Activated naive CD8-positive, alpha-beta T cell treated with anti-CD3 and anti-CD28 coated beads, Interleukin-2, amount 10 ng/mL, durations not matched to agents 7 days and 5 days (primary cell): ENCODE measurements at regions not wholly inside any gene's neighbourhood (a gene's known extent, or its start where the extent isn't known, plus 50 kb on each side); places are given as distances from the start of the nearest gene placed in this dataset.
"Not testable (repeated sequence)": the region's sequence is repeated elsewhere in the genome, so short reads cannot be mapped to it uniquely, and the experiment has no call there.

Experiments
- ATAC-seq: fragments of 150-1000 bp; cut with Tn5 transposase; one replicate; pipeline ENCODE4 v1.10.0; 2021; ENCODE audit warnings: low read depth, moderate library complexity
- POLR2A ChIA-PET: fragments of 350-600 bp; sonication (Branson Sonifier 250); formaldehyde crosslinking; loops from one replicate; lab custom pipeline; 2021; ENCODE audit warnings: antibody characterized with exemption; lab: Charles Lee
- DNase-seq: peaks from one replicate; pipeline ENCODE4 v3.0.0; 2021
- H3K27ac Mint-ChIP-seq: one replicate; pipeline ENCODE4 v1.8.0; 2022; ENCODE audit warnings: mild to moderate bottlenecking, mixed read lengths
- H3K27me3 Mint-ChIP-seq: one replicate; pipeline ENCODE4 v1.8.0; 2022; ENCODE audit warnings: mild to moderate bottlenecking, moderate library complexity, mixed read lengths
- H3K36me3 Mint-ChIP-seq: one replicate; pipeline ENCODE4 v1.8.0; 2021; ENCODE audit warnings: mild to moderate bottlenecking, mixed read lengths
- H3K4me1 Mint-ChIP-seq: one replicate; pipeline ENCODE4 v1.8.0; 2021; ENCODE audit warnings: mixed read lengths
- H3K4me3 Mint-ChIP-seq: one replicate; pipeline ENCODE4 v1.8.0; 2022; ENCODE audit warnings: mild to moderate bottlenecking, moderate library complexity, mixed read lengths
- H3K9me3 Mint-ChIP-seq: one replicate; pipeline ENCODE4 v1.8.0; 2021; ENCODE audit warnings: mixed read lengths

DNA sequence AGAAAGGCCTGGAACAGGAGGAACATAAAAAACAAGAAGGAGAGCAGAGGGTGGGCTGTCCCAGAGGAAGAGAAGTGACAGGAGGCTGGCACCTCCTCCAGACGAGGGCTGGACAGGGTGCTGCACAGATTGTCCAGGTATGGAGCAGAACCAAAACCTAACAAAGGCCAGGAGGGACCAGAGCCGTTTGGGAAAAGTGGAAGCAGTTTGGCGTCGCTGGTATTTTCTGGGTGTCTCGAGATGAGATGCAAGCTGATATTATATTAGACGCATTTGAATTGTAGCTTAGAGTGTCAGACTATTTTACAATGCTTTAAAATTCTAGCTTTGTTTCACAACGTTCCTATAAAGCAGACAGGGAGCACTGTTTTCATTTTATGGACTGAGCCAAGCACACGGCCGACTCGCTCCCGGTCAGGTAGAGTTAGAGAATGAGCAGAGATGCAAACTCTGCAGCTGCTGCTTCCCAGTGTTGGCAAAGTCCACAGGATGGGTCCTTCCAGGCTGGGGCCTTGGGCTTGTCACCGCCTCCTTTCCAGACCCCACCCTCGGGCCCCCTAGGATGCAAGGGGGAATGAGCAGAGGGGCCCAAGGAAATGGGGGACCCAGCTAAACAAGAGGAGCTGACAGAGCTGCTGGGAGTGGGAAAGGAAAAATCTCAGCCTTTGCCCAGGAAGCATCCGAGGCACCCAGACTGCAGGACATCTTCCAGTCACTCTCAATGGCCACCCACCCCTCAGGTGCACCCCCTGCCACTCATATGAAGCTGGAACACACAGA, 60.8 kb upstream of the TMPRSS2 start:
- no peaks in the 10 kb centered on the region for H3K36me3 Mint-ChIP-seq
- ATAC-seq = no peak
- DNase-seq = no peak
- H3K27me3 Mint-ChIP-seq = peaks cover 5% of the 10 kb centered on the region
- H3K4me1 Mint-ChIP-seq = peaks cover 2% of the 10 kb centered on the region
- POLR2A ChIA-PET = no interaction called here
- peaks cover 5% of the 10 kb centered on the region for H3K9me3 Mint-ChIP-seq
- no peak overlapping the region for H3K27ac Mint-ChIP-seq
- no peak overlapping the region for H3K4me3 Mint-ChIP-seq

DNA sequence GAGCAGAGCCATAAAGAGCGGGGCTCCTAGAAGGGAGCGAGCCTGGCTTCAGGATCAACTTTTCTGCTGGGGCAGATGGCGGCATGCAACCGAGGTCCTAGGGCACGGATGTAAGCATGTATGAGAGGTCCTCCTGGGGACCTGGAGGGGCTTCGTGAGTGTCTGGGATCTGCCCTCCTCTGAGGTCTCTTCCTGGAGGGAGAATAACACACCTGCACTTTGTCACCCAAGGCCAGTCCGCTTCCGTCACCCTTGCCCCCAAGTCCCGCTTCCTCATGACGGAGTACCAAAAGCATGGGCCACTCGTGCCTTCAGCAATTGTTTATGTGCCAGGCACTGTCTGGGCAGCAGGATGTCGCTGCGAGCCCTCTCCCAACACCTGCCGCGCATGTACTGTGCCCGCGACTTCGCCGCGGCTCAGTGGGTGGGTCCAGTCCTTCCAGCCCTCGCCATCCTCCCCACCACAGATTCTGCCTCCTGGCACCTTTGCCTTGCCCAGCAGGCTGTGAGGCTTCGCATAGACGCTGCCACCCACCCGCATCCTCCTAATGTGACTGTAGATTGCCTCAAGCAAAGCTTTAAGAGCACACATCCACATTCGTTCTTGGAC, 60.0 kb upstream of the TMPRSS2 start:
- peaks cover 4% of the 10 kb centered on the region for H3K9me3 Mint-ChIP-seq
- no peak for DNase-seq
- POLR2A ChIA-PET = no interaction called here
- no peaks in the 10 kb centered on the region for H3K36me3 Mint-ChIP-seq
- H3K4me1 Mint-ChIP-seq = peaks cover 2% of the 10 kb centered on the region
- no peak for ATAC-seq
- no peak overlapping the region for H3K27ac Mint-ChIP-seq
- peaks cover 3% of the 10 kb centered on the region for H3K27me3 Mint-ChIP-seq
- no peak overlapping the region for H3K4me3 Mint-ChIP-seq

DNA sequence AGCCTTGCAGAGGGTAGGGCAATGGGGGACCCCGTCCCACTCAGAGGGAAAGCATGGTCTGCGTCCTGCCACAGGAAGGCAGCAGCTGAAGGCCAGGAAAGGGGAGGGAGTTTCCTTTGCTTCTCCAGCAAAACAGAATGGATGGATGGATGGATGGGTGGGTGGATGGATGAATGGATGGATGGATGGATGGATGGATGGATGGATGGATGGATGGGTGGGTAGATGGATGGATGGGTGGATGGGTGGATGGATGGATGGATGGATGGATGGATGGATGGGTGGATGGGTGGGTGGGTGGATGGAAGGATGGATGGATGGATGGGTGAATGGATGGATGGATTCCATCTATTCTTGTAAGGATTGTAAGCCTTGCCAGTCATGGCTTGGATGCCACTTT, 59.3 kb upstream of the TMPRSS2 start:
- DNase-seq, H3K4me1 Mint-ChIP-seq, ATAC-seq, H3K27me3 Mint-ChIP-seq, H3K27ac Mint-ChIP-seq, H3K36me3 Mint-ChIP-seq, H3K4me3 Mint-ChIP-seq, POLR2A ChIA-PET, H3K9me3 Mint-ChIP-seq: not testable (repeated sequence)

GRCh38 chr21:41566500-41567014, 58.6 kb upstream of the TMPRSS2 start:
- Mint-ChIP-seq H3K4me1 (peaks cover 2% of the 10 kb centered on the region), H3K27me3 (peaks cover 3% of the 10 kb centered on the region), H3K27ac (no peak overlapping the region), H3K36me3 (no peaks in the 10 kb centered on the region), H3K9me3 (no peaks in the 10 kb centered on the region), H3K4me3 (no peak overlapping the region)
- POLR2A ChIA-PET = no interaction called here
- ATAC-seq (no peak), DNase-seq (no peak)

- Mint-ChIP-seq H3K4me3 (no peak overlapping the region), H3K9me3 (no peaks in the 10 kb centered on the region), H3K27me3 (peaks cover 3% of the 10 kb centered on the region), H3K36me3 (no peaks in the 10 kb centered on the region), H3K27ac (no peak overlapping the region), H3K4me1 (peaks cover 2% of the 10 kb centered on the region)
- DNase-seq (no peak), ATAC-seq (no peak)
- POLR2A ChIA-PET = no interaction called here
Measured at GRCh38 chr21:41565550-41565949, 57.6 kb upstream of the TMPRSS2 start.

GRCh38 chr21:41564871-41565274, 56.9 kb upstream of the TMPRSS2 start:
- no peak for DNase-seq
- POLR2A ChIA-PET = no interaction called here
- H3K4me3 Mint-ChIP-seq = no peak overlapping the region
- H3K36me3 Mint-ChIP-seq = no peaks in the 10 kb centered on the region
- peaks cover 3% of the 10 kb centered on the region for H3K27me3 Mint-ChIP-seq
- peaks cover 2% of the 10 kb centered on the region for H3K4me1 Mint-ChIP-seq
- H3K9me3 Mint-ChIP-seq = no peaks in the 10 kb centered on the region
- no peak overlapping the region for H3K27ac Mint-ChIP-seq
- ATAC-seq = no peak

DNA sequence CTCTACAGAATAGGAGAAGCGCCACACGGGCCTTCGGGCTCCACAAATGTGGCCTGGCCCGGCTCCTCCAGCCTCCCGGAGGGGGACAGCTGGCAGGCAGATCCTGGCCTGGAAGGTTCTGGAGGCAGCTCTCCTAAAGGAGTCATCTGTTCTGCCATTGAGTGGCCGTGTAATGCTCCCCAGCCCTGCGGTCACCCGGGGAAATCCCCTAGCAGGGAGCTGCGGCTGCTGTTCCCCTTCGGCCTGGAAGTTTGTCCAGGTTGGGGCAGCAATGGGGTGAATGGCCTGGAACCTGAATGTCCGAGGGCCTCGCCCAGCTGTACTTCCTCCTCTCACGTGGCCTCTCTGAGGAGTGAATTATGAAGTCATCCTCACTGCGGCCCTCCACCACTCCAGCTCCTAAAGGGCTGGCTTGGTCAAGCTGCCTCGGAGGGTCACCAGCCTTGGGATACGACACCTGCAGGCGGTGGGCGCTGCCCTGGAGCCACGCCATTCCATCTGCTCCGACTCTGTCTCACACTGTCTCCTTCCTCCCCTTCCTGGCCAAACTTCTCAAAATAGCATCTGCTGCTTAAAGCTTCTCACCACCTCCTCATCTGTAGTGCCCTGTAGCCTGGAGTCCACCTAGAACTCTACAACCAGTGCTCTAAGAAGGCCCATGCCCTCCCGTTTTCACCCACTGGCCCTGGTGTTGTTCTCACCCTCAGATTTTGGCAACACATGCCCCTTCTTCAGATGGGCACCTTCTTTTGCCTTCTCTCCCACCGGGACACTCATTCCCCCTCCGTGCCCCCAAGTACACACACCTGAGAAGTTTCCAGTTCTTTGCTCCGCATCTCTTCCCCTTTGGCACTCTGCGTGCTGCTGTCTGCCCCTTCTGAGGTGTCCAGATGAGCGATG, 54.4 kb upstream of the TMPRSS2 start:
- Mint-ChIP-seq H3K36me3 (no peaks in the 10 kb centered on the region), H3K27me3 (peaks cover 19% of the 10 kb centered on the region), H3K4me3 (no peak overlapping the region), H3K4me1 (peaks cover 2% of the 10 kb centered on the region), H3K27ac (no peak overlapping the region), H3K9me3 (no peaks in the 10 kb centered on the region)
- no peak for ATAC-seq
- DNase-seq = no peak
- POLR2A ChIA-PET = no interaction called here

- Mint-ChIP-seq H3K27ac (no peak overlapping the region), H3K36me3 (no peaks in the 10 kb centered on the region), H3K27me3 (peaks cover 22% of the 10 kb centered on the region), H3K9me3 (no peaks in the 10 kb centered on the region), H3K4me3 (no peak overlapping the region), H3K4me1 (peaks cover 2% of the 10 kb centered on the region)
- DNase-seq (no peak), ATAC-seq (no peak)
- POLR2A ChIA-PET = no interaction called here
Measured at GRCh38 chr21:41561701-41562100, 53.7 kb upstream of the TMPRSS2 start.

DNA sequence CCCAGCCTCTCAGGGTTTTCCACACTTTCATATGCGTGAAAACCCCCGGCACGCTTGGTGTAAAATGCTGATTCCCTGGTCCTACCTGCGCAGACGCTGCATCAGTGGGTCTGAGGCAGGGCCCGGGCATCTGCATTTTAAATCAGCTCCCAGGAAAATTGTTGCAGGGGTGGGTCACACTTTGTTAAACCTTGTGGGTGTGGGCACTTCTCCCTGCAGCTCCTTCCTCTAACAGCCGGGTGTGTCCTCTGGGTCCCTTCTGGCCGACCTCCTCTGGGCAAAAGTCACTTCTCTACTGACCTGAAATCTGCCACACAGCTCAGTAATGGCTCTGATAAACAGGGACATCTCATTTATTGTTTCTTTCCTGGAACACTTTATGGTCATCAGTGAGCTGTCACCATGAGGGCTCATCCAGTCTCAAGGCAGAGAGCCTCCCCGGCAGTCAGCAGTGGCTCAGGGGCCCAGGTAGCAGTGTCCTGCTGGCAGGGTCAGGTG, 52.8 kb upstream of the TMPRSS2 start:
- POLR2A ChIA-PET = no interaction called here
- Mint-ChIP-seq H3K4me1 (peaks cover 2% of the 10 kb centered on the region), H3K4me3 (no peak overlapping the region), H3K27ac (no peak overlapping the region), H3K9me3 (no peaks in the 10 kb centered on the region), H3K27me3 (peaks cover 22% of the 10 kb centered on the region), H3K36me3 (no peaks in the 10 kb centered on the region)
- DNase-seq = no peak
- no peak for ATAC-seq

DNA sequence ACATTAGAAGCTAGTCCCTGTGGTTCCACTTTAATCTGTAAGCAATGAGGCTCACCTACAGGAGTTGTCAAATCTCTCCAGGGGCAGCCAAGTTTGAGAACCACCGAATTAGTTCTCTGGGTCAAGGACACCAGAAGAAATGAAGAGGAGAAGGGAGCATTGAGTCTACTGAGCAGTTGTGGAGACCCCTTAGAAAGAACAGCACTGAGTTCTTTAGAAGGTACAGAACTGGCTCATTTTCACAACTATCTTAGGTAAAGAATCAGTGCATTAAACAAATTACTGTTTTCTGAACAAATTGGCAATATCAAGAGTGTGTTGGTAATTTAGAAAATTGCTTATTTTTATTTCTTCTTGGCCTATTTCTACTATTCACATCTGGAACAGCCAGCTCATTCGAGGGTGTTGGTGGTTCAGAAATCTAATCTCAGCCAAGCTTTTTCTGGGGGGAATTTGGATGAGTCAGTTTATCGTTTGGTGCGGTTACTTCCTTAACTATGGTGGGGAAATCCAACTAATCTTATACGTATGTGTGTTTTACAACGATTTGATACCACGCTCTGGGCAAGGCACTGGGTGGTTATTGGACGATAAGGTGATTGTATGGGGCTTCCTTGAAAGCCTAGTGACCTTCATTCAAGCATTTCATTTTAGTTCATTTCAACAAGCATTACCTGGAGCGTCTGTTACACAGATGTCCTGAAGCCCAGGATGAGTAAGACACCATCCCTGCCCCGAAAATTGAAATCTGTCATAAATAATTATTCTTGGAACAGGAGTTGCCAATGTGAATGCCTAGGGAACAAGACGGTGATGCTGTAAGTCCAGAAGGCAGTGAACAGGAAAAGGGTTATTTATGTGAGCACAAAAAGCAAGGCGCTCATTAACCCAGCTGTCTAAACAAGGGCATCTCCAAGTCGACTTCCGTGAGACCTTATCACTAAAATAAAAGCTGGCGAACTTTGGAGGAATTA, 52.0 kb upstream of the TMPRSS2 start:
- Mint-ChIP-seq H3K36me3 (no peaks in the 10 kb centered on the region), H3K9me3 (no peaks in the 10 kb centered on the region), H3K27ac (no peak overlapping the region), H3K4me1 (no peaks in the 10 kb centered on the region), H3K27me3 (peaks cover 29% of the 10 kb centered on the region), H3K4me3 (no peak overlapping the region)
- DNase-seq (no peak), ATAC-seq (no peak)
- POLR2A ChIA-PET = no interaction called here

GRCh38 chr21:41558842-41559241, 50.9 kb upstream of the TMPRSS2 start:
- H3K4me1 Mint-ChIP-seq = no peaks in the 10 kb centered on the region
- POLR2A ChIA-PET = no interaction called here
- H3K4me3 Mint-ChIP-seq = no peak overlapping the region
- ATAC-seq (no peak), DNase-seq (no peak)
- H3K27ac Mint-ChIP-seq = no peak overlapping the region
- H3K36me3 Mint-ChIP-seq = no peaks in the 10 kb centered on the region
- H3K27me3 Mint-ChIP-seq = peaks cover 29% of the 10 kb centered on the region
- no peaks in the 10 kb centered on the region for H3K9me3 Mint-ChIP-seq

- Mint-ChIP-seq H3K36me3 (no peaks in the 10 kb centered on the region), H3K4me3 (no peak overlapping the region), H3K27ac (no peak overlapping the region), H3K9me3 (no peaks in the 10 kb centered on the region), H3K27me3 (peaks cover 31% of the 10 kb centered on the region), H3K4me1 (no peaks in the 10 kb centered on the region)
- ATAC-seq (no peak), DNase-seq (no peak)
- POLR2A ChIA-PET = no interaction called here
Measured at GRCh38 chr21:41557884-41558283, 49.9 kb upstream of the TMPRSS2 start.
